WI38 (cell line): ENCODE measurements at regions not wholly inside any gene's neighbourhood (a gene's known extent, or its start where the extent isn't known, plus 50 kb on each side); places are given as distances from the start of the nearest gene placed in this dataset.
A peak's percentile ranks its signal among the peaks of the same experiment; 100 is the strongest.

Experiments
- H3K4me3 ChIP-seq: 2 replicates; pipeline ENCODE4 v1.5.1; 2011; ENCODE audit warnings: low read depth, mild to moderate bottlenecking, control low read depth, low read length
- CTCF ChIP-seq: IDR thresholded peaks from 2 replicates; pipeline ENCODE4 v1.5.1; 2012; ENCODE audit warnings: low read depth, mild to moderate bottlenecking, control low read depth, low read length

DNA sequence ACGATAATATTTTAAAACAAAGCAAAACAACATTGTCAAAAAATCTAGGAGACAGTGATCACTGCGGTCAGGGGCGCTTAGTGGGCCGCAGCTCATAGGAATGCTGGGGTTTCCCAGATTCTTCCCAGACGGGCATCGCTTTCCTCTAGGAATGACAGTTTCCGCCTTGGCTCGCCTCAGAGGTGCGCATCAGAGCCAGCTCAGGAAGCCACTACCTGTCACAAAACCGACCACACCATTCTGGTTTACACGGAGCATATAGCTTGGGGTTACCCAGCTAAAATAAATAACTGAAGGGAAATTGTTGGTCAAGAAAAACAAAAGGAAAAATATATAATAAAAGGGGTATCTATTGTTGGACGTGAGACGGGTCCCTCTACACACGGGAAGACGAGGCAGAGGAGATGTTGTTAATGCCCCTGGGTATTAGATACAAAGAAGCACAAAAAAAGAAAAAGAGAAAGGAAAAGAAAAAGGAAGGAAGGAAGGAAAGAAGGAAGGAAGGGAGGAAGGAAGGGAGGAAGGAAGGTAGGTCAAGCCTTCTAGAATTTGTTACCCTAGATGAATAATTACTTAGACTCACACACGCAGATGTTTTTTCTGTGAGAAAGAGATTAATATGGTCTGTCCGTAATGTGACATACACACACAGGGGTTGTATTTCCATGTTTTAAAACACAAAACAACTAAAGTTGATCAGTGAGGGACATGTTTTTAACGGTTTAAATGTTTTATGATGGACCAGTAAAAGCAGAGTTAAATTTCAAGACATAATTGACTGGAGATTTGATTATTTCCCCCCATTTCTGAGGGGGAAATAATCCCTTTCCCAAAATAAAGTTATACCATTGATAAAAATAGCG is 292.4 kb upstream of the NFE2L3 start:
- H3K4me3 ChIP-seq, result no peak overlapping the region
- TF ChIP-seq CTCF, result no peak

DNA sequence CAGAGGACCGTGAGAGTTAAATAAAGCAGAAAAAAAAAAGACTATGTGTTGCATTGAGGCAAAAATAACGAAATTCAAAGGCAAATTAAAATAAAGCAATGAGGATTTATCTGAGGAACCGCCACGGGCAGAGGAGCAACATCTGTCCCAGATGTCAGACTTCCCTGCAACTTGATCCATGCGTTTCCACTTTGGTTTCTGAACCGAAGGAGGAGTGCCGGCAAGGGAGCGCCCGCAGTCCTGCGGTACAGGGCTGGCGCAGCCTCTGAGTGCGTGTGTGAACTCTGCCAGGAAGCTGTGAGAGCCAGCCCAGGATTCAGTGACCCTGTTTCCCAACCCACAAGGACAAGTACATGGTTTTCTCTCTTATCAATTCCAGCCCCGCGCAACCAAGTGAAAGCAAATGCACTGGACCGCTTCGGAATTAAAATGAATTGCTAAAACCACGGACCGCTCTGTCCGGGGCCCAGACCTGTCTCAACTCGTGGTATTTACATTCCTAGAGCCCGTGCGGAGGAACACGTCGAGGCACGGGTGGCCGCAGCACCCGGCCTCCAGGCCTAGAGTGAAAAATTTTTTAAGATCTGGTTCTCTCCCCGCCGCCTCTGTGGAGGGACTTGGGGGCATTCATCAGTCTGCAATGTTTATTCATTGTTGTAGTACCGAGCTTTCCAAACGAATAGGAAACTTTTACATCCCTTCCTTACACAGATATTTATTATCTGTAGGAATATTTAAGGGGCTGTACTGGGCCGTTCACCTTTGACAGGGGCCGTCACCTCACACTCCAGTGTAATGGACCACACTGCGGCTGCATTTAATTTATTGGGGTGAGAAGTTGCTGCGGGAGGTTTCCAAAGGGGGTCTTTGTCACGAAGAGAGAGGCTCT is 291.5 kb upstream of the NFE2L3 start:
- no peak overlapping the region for H3K4me3 ChIP-seq

GRCh38 chr7:25861164-25861496 is 290.9 kb upstream of the NFE2L3 start:
- no peak for TF ChIP-seq CTCF
- H3K4me3 ChIP-seq, result no peak overlapping the region

More for the DNA sequence above, 291.5 kb upstream of the NFE2L3 start:
- TF ChIP-seq CTCF, result no peak

DNA sequence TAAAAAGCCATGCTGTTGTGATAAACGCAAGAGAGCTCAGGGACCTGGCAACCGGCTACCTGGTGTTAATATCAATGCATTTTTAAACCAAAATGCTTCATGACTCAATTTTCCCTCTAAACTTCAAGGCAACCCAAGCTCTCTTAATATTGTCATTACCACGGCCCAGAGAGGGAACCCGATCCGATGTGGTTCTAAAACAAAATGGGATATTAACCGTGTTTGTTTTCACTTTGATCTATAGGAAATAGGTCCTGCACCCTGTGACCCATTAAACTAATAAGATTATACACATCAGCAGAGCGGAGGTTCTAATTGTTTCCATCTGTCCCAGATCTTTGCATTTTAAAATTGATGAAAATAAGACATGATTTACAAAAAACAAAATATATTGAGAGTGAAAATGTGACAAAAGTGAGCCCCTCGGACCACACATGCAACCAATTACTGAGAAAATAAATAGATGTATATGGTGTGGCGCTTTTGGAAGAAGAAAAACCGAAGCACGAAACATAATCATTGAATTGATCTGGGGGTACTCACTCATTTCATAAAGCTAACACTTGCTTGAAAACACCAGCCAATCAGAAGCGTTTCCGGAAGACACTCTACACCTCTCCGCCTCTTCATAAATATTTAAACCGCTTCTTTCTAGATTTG is 290.3 kb upstream of the NFE2L3 start:
- H3K4me3 ChIP-seq, result peak overlapping the region; percentile 44
- TF ChIP-seq CTCF, result no peak

GRCh38 chr7:25862261-25863004 is 289.6 kb upstream of the NFE2L3 start:
- H3K4me3 ChIP-seq, result peak overlapping the region; percentile 44
- no peak for TF ChIP-seq CTCF

DNA sequence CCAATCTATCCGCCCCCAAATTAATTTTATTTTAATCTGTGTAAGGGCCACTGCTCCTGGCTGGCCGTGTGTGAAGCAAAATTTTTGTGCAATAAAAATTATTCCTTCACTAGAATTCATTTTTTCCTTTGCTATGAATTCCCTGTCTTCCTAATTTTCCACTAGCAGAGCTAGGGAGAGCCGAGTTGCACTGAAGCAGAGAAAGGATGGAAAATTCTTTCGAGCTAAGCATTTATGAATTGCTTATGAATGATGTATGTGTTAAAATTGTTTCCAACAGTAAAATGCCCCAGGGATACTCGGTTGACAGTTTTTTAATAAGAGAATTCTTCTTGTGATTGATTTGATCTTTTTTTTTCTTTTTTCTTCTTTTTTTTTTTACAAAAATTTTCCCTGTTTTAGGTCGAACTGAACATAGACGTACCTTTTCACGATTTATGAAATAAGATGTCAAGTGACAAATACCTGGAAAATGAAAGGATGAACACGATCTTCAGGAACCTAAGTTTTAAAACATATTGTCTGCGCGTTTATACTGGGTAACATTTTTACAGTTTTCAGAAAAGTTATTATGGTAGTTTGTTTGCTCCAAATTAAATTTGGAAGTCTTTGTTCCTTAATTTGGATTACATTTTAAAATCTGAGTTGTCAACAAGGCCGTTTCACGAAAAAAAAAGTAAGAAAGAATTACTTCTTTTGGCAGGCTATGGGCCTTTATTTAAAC is 288.8 kb upstream of the NFE2L3 start:
- no peak for TF ChIP-seq CTCF
- H3K4me3 ChIP-seq, result peak overlapping the region; percentile 44
